ENCODE measurements at regions not wholly inside any gene's neighbourhood (a gene's known extent, or its start where the extent isn't known, plus 50 kb on each side); places are given as distances from the start of the nearest gene placed in this dataset.
"Not testable (repeated sequence)": the region's sequence is repeated elsewhere in the genome, so short reads cannot be mapped to it uniquely, and the experiment has no call there.

DNA sequence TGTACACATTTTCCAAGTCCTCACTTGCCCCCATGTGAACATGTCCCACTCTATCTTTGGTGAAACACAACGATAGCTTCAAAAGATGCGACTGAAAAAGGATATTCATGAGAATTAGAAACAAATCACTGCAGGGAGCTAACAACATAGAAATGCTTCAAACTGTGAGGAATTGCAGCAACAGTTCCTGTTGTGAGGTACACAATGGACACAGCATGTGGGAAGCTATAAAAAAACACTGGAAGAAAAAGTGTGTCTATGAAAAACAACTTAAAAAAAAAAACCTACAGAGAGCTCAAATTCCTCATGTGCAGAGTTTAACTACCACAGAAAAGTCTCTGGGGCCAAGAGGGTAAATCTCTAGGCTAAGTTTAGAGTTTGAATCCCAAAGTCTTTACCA is 51.6 kb upstream of the BLTP1 start:
- no peak for DNase-seq (ENCODE audit: low read depth)

DNA sequence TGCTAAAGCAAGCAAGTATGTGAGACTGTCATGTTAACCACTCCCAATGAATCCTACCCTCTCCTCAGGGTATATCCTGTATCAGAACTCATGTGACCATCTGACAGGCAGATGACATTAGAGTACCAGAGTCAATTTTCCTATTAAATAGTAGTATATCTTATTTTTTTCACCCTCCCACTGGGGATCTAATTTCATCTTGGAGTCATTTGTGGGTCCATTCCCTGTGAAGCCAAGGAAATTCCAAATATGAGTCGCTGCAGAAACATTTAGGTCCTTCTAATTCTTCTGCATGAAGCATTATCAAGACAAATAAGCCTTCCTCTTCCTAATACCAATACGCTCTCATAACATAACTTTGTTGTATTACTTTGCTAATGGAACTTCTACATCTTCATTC is 52.2 kb upstream of the BLTP1 start:
- DNase-seq (ENCODE audit: low read depth), result peak; percentile 62

DNA sequence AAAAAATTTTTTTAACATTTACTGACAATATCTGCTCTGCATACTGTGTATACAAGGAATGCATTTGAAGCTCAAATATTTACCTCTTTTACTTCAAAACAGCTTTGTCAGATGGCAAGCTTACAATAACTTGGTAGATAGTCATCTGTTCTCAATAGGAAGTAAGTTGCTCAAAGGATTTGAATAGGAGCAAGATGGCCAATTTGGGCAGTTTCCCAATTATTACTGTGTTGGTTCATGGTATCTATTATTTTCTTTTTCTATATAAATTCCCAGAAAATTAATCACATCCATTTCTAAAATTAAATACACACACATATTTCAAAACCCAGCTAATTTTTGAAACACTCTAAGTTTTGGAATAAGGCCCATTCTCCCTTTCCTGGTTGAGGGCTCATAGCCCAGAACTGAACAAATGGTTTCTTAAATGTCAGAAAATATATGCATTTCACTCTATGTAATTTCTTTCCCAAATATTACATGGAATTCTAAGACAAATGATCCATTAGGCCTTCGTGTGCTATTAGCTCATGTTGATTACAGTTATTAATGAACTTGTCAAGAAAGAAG is 60.2 kb upstream of the BLTP1 start:
- DNase-seq (ENCODE audit: low read depth), result no peak

DNA sequence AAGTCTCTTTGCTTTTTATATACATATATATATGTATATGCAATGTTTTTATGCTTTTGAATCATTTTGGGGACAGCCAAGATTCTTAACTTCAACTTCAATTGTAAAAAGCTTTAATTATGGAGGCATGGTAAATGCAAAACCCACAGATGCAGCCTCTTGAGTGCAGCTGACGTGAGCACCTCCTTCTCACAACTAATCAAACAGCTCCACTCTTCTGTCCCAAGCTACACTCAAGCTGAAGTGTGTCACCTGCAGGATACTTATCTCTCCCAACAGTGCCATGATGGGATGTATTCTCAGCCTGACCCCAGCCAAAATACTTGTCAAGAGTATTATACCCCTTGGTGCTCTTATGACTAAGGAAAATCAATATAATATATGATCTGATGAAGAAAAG is 60.7 kb upstream of the BLTP1 start:
- no peak for DNase-seq (ENCODE audit: low read depth)

DNA sequence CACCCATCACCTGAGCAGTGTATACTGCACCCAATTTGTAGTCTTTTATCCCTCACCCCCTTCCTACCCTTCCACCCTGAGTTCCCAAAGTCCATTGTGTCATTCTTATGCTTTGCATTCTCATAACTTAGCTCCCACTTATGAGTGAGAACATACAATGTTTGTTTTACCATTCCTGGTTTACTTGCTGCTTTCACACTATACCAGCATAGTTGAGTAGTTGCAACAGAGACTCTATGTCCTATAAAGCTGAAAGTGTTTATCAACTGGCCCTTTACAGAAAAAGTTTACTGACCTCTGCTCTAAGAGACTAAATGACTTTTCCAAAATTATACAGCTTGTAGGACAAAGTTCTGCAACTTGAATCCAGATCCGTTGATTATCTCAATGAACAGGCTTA is 61.1 kb upstream of the BLTP1 start:
- DNase-seq (ENCODE audit: low read depth), result no peak

DNA sequence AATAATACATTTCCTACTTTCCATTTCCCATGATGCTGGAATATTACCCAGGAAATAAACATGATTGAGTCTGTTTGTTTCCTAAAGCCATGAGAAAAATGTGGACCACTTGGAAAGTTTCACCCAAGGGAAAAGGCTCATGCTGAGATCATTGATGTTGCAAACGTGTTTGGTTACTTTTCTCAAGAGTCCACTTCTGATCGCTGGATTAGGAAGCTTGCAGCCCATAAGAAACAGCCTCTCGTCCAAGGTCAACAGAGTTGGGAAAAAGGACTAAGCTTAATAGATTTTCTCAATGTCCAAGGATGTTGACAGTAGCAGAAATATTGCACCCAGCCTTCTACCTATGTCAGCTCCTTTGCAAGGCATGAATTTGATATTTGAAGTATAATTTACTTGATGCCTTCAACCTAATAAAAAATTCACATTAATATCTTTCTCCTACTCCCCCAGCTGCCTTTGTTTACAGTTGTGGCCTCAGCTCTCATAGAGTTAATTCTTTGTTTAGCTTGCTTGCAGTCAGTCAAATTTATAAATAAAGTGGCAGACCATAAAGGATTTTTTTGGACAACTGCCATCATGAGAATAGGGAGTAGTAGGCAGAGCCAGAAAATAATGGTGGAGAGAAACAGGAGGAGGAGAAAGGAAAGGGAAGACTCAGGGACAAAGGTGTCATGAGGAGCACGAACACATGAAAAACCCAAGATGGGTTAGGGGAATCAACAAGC is 65.6 kb upstream of the BLTP1 start:
- DNase-seq (ENCODE audit: low read depth), result no peak

DNA sequence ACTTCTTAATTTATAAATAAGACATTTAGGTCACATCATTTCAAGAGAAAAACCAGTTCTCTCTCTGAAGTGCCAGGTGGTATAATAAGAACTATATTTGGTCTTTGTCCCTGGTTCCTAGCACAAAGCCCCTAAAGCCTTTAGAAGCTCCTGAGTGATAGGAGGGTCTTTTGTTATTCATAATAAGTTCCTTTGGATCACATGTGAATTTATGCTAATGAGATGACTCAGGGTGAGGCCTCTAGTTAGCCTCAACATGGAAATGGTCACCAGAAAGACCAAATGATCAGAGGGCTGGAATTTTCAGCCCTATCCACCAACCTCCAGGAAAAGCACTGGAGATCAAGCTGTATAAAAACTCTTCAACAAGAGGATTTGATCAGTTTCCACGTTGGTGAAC is 68.1 kb upstream of the BLTP1 start:
- no peak for DNase-seq (ENCODE audit: low read depth)

DNA sequence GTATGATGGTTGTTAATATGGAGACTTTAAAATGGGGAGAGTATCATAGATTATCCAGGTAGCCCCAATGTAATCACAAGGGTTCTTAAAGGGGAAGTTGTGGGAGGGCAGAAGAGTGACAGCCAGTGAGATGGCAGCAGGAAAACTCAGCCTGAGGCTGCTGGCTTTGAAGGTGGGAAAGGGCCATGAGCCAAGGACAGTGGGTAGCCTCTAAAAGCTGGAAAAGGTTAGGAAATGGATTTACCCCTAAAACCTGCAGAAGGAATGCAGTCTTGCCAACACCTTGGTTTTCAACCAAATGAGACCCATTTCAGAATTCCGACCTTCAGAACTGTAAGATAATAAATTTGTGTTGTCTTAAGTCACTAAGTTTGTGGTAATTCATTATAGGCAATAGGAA is 68.8 kb upstream of the BLTP1 start:
- DNase-seq (ENCODE audit: low read depth), result no peak

DNA sequence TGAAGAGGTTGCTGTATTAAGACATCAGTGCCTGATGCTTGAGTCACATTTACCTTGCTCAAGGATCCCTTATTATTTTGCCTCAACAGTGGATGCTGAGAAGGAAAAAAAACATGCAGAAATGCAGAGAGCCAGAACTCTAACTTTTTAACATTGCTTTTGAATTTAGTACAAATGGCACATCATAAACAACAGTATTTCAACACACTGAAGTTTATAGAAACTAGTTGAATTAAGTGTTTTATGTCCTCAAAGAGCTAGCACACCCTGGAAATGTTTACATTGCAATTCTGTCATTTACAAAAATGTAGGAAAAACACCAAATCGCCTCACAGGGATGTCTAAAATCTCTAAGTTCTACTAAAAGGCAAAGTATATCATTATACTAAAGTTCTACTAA is 69.5 kb upstream of the BLTP1 start:
- no peak for DNase-seq (ENCODE audit: low read depth)

DNA sequence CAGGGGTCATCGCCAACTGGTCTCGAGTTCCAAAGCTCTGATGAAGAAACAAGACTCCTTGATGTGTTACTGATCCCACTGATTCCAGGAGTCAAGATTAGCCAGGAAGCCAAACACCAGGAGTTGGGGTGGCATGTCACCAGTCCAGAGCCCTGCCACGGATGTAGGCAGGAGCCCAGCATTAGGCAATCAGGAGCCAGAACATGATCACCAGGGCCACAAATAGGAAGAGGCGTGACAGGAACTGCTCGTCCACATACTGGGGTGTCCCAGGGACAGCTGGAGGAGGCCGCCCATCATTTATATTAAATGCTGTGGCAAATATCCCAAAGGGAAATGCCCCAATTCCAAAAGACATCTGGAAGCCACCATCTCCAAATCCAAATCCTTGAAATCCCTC is 74.5 kb upstream of the BLTP1 start:
- not testable (repeated sequence) for DNase-seq (ENCODE audit: low read depth)

DNA sequence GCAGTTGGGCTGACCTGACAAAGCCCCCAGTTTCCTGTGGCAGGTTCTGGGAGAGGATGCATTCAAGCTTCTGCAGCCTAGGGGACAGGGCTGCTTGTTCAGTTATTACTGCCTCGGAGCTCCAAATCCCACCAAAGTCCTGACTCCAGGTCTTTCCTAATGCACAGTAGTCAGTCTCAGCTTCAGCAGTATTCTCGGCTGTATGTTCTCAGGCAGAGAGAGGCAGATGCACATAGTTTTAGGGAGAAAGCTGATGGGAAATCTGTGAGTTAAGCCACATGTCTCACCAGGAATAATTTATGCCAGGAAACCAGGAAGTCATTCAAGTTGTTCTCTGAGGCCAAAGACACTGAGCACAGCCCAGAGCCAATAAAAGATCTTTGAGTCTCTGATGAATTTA is 75.3 kb upstream of the BLTP1 start:
- DNase-seq (ENCODE audit: low read depth), result not testable (repeated sequence)

DNA sequence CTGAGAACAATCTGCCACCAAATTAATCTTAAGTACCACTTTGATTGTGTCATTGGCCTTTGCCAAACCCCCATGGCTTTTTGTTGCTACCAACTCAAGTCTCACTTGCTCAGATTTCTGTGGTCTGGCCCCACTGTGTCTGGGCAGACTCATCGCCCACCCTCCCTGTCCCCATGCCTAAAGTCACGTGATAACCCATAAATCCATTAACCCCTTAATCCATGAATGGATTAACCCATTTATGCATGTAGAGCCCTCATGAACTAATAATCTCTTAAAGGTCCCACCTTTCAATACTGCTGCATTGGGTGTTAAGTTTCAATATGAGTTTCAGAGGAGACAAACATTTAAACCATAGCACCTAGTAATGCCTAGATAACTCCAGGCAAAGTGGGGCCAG is 78.5 kb upstream of the BLTP1 start:
- DNase-seq (ENCODE audit: low read depth), result no peak

DNA sequence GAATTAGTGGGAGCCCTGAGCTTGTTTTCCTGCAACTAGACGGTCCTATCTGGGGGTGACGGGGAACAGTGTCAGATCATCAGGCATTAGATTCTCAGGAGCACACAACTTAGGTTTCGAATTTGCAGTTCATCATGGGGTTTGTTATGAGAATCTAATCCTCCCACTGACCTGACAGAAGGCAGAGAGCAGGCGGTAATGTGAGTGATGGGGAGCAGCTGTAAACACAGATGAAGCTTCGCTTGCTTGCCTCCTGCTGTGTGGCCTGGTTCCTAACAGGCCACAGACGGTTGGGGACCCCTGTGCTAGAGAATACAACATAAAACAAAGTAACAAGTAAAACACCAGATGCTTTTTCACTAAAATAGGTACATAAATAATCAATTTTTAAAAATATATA is 86.2 kb upstream of the BLTP1 start:
- no peak for DNase-seq (ENCODE audit: low read depth)

DNA sequence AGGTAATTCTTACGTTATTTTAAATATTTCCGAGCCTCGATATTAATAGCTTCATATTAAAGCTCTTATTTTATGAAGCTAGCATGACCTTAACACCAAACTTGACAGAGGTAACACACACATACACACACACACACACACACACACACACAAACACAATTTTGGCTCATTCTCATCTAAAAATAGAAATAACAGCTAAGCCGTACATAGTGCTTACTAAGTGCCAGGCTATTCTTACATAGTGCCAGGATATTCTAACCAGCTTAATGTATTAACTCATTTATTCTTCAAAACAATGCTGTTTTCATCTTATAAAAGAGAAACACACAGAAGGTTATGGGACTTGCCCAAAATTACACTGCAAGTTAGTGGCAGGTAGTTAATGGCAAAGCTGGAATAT is 87.0 kb upstream of the BLTP1 start:
- no peak for DNase-seq (ENCODE audit: low read depth)

DNA sequence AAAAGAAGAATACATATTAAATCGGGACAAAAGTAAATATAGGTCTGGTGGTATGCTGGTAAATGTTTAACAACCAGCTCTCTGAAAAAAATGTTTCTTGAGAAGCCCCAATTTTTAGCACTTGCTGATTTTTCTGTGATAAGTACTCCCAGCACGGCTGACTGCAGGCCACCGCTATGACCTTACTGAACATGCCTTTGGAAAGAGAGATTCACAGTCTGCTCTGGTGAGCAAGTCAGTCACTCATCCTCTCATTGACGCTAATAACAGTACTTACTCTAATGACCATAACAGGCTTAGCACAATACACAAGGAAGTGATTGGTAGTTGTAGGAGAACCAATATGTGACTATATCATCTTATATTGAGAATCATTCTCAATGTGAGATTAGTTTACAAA is 98.9 kb upstream of the BLTP1 start:
- DNase-seq (ENCODE audit: low read depth), result no peak

DNA sequence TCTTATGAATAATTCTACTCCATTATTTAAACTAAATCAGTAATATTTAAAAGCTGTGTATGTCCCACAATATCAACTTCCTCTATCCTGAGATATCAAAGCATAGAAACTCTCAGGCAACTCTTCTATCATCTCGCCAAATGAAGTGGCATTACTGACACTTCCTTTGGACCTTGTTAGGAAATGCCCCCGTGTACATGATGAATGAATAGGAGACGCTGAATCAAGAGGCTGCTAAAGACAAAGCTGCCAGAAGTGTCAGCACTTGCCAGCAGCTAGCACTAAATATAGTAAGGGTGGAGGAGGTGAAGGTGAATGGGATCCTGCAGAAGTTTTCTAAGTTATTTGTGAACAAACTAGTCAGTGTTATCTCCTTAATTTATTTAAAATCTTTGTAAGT is 99.5 kb upstream of the BLTP1 start:
- no peak for DNase-seq (ENCODE audit: low read depth)

DNA sequence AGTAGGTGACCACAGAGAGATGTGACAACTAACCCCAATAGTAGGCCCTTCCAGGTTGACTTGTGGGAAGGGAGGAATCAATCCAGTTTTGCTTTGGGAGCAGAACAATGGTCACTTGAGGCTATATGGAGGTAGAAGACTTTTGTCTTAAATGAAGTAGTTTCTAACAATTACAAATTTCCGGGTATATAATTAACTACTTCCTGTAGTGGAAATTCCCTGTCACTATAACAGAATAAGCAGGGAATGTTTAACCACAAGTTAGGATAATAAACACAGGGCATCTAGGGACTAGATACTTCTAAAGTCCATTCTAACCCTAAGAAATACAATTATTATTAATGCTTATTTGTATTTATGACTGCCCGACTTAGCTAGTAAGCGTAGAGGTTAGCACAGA is 99.0 kb upstream of the TRPC3 start:
- DNase-seq (ENCODE audit: low read depth), result peak; percentile 83

DNA sequence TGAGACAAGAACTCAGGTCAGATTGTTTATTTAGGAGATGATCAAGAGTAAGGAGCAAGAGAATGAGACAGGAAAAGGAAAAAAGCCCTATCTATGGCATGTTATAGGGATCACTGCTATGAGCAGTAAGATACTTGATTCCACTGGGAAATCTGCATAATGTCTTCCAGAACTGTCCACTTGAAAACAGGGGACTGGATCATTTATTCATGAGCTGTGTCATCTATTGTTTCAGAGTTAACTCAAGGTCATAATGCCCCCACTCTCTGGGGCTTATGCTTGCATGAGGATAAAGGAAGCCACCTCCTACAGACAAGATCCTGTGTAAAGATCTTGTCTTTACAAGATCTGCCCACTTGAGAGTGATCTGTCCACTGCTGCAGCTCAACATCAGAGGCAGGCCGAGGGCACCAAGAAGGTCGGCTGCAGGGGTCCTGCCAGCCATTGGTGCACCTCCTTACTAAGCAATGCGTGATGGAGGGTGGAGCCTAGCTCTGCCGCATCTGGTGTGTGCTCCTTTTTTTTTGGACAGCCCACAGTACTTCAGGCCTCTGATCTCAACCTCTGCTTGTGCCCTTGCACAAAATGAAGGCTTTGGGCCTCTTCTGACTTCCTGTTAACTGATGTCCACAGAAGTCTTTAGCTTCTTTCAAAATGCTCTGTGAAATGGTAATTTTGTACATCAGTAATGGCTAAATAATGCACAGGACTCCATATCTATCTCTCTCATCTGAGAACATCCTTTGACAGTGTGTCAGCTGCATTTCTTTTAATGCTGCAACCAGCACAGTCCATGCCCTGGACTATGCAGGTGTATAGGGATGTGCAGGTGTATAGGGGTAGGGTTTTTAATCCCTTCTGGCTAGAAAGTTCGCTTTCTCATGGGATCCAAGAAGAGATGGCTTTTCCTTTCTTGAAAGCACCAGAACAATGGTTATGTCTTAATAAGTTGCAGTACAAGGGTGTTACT is 95.9 kb upstream of the TRPC3 start:
- no peak for DNase-seq (ENCODE audit: low read depth)

DNA sequence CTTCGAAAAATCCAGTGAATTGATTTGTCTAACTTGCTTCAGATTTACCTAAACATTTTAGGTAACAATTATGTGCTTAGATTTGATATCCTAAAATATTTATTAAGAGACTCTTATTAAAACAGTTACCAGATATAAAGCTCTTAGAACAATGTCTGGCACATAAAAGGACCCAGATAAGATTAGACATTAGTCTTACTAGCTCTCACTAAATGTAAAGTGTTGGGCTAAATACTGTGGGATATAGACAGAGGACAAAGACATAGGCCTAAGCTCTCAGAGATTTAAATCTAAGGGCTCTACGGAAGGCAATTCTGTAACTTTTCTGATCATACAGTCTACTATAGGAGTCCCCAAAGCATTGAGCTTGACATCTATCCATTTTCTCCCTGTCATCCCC is 94.4 kb upstream of the TRPC3 start:
- DNase-seq (ENCODE audit: low read depth), result no peak

DNA sequence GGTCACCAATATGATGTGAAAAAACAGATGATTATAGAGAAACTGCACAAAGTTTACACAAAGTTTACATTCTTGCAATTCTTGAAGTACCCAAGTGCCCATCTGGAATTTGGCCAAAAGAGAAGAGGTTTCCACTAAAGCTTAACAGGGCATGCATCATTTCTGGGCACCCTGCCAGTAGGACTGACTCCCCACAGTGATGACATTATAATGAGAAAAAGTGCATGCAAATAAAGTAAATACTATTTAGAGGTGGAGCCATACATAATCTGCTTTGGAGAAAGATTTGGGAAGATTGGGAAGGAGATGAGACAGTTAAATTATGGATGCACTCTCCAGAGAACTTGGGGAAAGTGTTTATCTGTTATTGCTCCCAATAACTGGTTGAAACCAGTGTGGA is 93.7 kb upstream of the TRPC3 start:
- peak; percentile 99 for DNase-seq (ENCODE audit: low read depth)

DNA sequence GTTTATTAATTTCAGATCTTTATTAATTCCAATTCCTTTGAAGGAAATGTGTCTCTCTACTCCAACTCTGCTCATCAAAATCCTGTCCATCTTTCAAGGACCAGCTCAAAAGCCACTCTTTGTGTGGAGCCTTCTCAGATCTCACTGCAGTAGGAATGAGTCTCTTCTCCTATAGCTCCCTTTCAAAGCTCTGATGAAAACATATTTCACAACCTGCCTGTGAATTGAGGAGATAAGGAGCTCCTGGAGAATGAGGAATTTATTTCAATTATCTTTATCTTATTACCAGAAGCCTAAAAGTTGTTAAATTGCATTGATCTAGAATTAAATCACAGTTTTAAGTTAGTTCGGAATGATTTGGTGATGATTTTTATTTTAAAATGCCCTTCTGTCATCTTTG is 92.6 kb upstream of the TRPC3 start:
- no peak for DNase-seq (ENCODE audit: low read depth)

DNA sequence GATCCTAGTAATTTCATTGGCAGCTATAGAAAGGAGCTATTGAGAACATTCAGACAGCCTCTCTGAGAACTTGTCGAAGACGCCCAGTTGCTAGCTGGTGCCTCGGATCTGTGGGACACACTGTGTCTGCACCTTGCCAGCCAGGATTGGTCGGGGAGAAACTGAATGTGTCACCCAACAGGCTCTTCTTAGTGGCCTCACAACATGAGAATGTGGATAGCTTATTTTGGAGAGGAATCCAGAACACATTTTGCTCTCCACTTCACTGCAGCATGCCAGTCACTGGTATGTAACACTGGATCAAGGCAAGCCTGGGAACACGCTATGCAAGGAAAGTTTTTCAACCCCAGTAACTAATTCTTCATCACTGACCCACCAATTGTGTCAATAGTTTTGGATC is 89.5 kb upstream of the TRPC3 start:
- no peak for DNase-seq (ENCODE audit: low read depth)

DNA sequence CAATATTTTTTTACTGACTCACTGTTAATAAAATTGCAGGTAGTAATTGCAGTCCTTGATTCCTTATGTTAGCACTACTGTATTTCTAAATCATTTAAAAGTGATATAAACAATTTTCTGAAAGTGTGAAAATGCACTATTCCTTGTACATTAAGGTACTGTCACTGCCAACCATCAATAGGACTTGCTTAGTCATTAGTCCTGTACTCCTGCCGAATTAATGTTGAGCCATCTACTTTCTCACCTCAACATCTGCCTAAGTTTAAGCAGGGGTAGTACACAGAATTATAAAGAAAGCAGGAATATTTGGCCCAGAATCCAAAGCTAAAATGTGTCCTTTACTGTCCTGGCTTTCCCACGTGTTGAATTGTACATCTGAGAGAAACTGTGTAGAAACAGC is 87.0 kb upstream of the TRPC3 start:
- peak; percentile 54 for DNase-seq (ENCODE audit: low read depth)
